ENCODE measurements at regions not wholly inside any gene's neighbourhood (a gene's known extent, or its start where the extent isn't known, plus 50 kb on each side); places are given as distances from the start of the nearest gene placed in this dataset.

GRCh38 chr12:69019910-69020309 is 86.9 kb upstream of the CPM start:
- intact Hi-C loops (cut with DNase I) = no loop called here
- H3K9me3 ChIP-seq = no peaks in the 10 kb centered on the region
- H3K27me3 ChIP-seq = no peaks in the 10 kb centered on the region
- no peak for DNase-seq
- no peak for TF ChIP-seq CTCF (IDR thresholded peaks at IDR 0.05)
- H3K36me3 ChIP-seq = no peaks in the 10 kb centered on the region
- H3K4me1 ChIP-seq = no peaks in the 10 kb centered on the region
- H3K27ac ChIP-seq = no peak overlapping the region
- H3K4me3 ChIP-seq = no peak overlapping the region
- ATAC-seq = no peak

GRCh38 chr12:69022674-69023073 is 89.7 kb upstream of the CPM start:
- Histone ChIP-seq H3K4me1 (peaks cover 0 to 4% of the 10 kb centered on the region in 2 donors), H3K27ac (no peak overlapping the region), H3K36me3 (no peaks in the 10 kb centered on the region), H3K4me3 (no peak overlapping the region), H3K27me3 (no peaks in the 10 kb centered on the region), H3K9me3 (no peaks in the 10 kb centered on the region)
- DNase-seq (no peak), ATAC-seq (no peak)
- TF ChIP-seq CTCF (IDR thresholded peaks at IDR 0.05) = no peak
- intact Hi-C loops (cut with DNase I) = no loop called here

- peak overlapping the region; percentile 47 to 60 for H3K27ac ChIP-seq
- ATAC-seq = no peak
- no peaks in the 10 kb centered on the region for H3K36me3 ChIP-seq
- DNase-seq = no peak
- intact Hi-C loops (cut with DNase I) = no loop called here
- no peak for TF ChIP-seq CTCF (IDR thresholded peaks at IDR 0.05)
- peaks cover 0 to 4% of the 10 kb centered on the region in 2 donors for H3K4me1 ChIP-seq
- no peak overlapping the region for H3K4me3 ChIP-seq
- H3K27me3 ChIP-seq = no peaks in the 10 kb centered on the region
- H3K9me3 ChIP-seq = no peaks in the 10 kb centered on the region
These were observed 90.9 kb upstream of the CPM start for GRCh38 chr12:69023840-69024239.

GRCh38 chr12:69024413-69024812 is 91.4 kb upstream of the CPM start:
- Histone ChIP-seq H3K27ac (peak overlapping the region; percentile 47 to 71), H3K4me3 (no peak overlapping the region), H3K36me3 (no peaks in the 10 kb centered on the region), H3K27me3 (no peaks in the 10 kb centered on the region), H3K4me1 (peaks cover 0 to 4% of the 10 kb centered on the region in 2 donors), H3K9me3 (no peaks in the 10 kb centered on the region)
- intact Hi-C loops (cut with DNase I) = no loop called here
- ATAC-seq = peak; percentile 97
- no peak for TF ChIP-seq CTCF (IDR thresholded peaks at IDR 0.05)
- DNase-seq = peak in 3 of 4 donors; percentile 69 to 89 (median 78)

GRCh38 chr12:69024907-69025306 is 91.9 kb upstream of the CPM start:
- Histone ChIP-seq H3K9me3 (no peaks in the 10 kb centered on the region), H3K27me3 (no peaks in the 10 kb centered on the region), H3K4me1 (peaks cover 0 to 4% of the 10 kb centered on the region in 2 donors), H3K4me3 (no peak overlapping the region), H3K36me3 (no peaks in the 10 kb centered on the region), H3K27ac (peak overlapping the region; percentile 47 to 71)
- intact Hi-C loops (cut with DNase I) = no loop called here
- DNase-seq (no peak), ATAC-seq (peak; percentile 31)
- no peak for TF ChIP-seq CTCF (IDR thresholded peaks at IDR 0.05)
